HEK293 (cell line): ENCODE measurements at regions not wholly inside any gene's neighbourhood (a gene's known extent, or its start where the extent isn't known, plus 50 kb on each side); places are given as distances from the start of the nearest gene placed in this dataset.

ENCODE experiments used
- AEBP2 ChIP-seq: fragments of 450-650 bp; formaldehyde crosslinking; IDR thresholded peaks from 2 replicates; pipeline ENCODE4 v1.5.1; 2016; ENCODE audit warnings: missing biosample characterization, missing genetic modification characterization, borderline replicate concordance
- CTCF ChIP-seq: fragments of 450-650 bp; formaldehyde crosslinking; IDR thresholded peaks from 2 replicates; pipeline ENCODE4 v1.5.1; 2016; ENCODE audit warnings: missing biosample characterization, missing genetic modification characterization
- ELK4 ChIP-seq: IDR thresholded peaks from 2 replicates; pipeline ENCODE4 v1.6.1; 2011; ENCODE audit warnings: mild to moderate bottlenecking, low read depth, low read length, borderline replicate concordance
- IKZF3 ChIP-seq: fragments of 450-650 bp; IDR thresholded peaks from 2 replicates; pipeline ENCODE4 v1.5.0; 2018; ENCODE audit warnings: missing biosample characterization, mild to moderate bottlenecking, missing genetic modification characterization, moderate library complexity
- YY1 ChIP-seq: fragments of 450-650 bp; formaldehyde crosslinking; IDR thresholded peaks from 2 replicates; pipeline ENCODE4 v1.5.1; 2018; ENCODE audit warnings: missing biosample characterization, missing genetic modification characterization
- ZNF10 ChIP-seq: fragments of 450-650 bp; formaldehyde crosslinking; IDR thresholded peaks from 2 replicates; pipeline ENCODE4 v1.5.1; 2017; ENCODE audit warnings: missing biosample characterization, missing genetic modification characterization
- ZNF23 ChIP-seq: fragments of 450-650 bp; formaldehyde crosslinking; IDR thresholded peaks from 2 replicates; pipeline ENCODE4 v1.5.1; 2016; ENCODE audit warnings: missing biosample characterization, missing genetic modification characterization, borderline replicate concordance
- ZNF529 ChIP-seq: fragments of 450-650 bp; formaldehyde crosslinking; IDR thresholded peaks from 2 replicates; pipeline ENCODE4 v1.5.1; 2017; ENCODE audit warnings: missing genetic modification characterization, missing biosample characterization; ENCODE audit not compliant: insufficient replicate concordance
- ZNF660 ChIP-seq: fragments of 450-650 bp; IDR thresholded peaks from 2 replicates; pipeline ENCODE4 v1.5.1; 2018; ENCODE audit warnings: missing biosample characterization, mild to moderate bottlenecking, missing genetic modification characterization

- TF ChIP-seq YY1 (no peak), ZNF660 (tag by site-specific recombination) (no peak), ELK4 (no peak), ZNF10 (tag by site-specific recombination) (no peak), ZNF529 (no peak), IKZF3 (no peak), AEBP2 (tag by site-specific recombination) (no peak), CTCF (no peak), ZNF23 (tag by site-specific recombination) (no peak)
Observed at GRCh38 chr5:17123010-17123409, 94.4 kb upstream of the BASP1 start.
